Chondrocyte (in vitro differentiated cells): ENCODE measurements at regions not wholly inside any gene's neighbourhood (a gene's known extent, or its start where the extent isn't known, plus 50 kb on each side); places are given as distances from the start of the nearest gene placed in this dataset.

Experiments used
- DNase-seq: peaks from one replicate; pipeline ENCODE4 v3.0.0; 2021; ENCODE audit warnings: mixed read lengths, low spot score
- H3K27ac Mint-ChIP-seq: one replicate; pipeline ENCODE4 v1.8.0; 2021; ENCODE audit warnings: mild to moderate bottlenecking, moderate library complexity, mixed read lengths; ENCODE audit not compliant: unreplicated experiment
- H3K27me3 Mint-ChIP-seq: 2 replicates; pipeline ENCODE4 v1.8.0; 2021; ENCODE audit warnings: low read depth, mixed read lengths
- H3K36me3 Mint-ChIP-seq: 2 replicates; pipeline ENCODE4 v1.8.0; 2021; ENCODE audit warnings: low read depth, mixed read lengths
- H3K4me1 Mint-ChIP-seq: 2 replicates; pipeline ENCODE4 v1.8.0; 2021; ENCODE audit warnings: low read depth, mild to moderate bottlenecking, mixed read lengths
- H3K4me3 Mint-ChIP-seq: one replicate; pipeline ENCODE4 v1.8.0; 2021; ENCODE audit warnings: mild to moderate bottlenecking, moderate library complexity, mixed read lengths; ENCODE audit not compliant: unreplicated experiment
- H3K9me3 Mint-ChIP-seq: 2 replicates; pipeline ENCODE4 v1.8.0; 2021; ENCODE audit warnings: low read depth, mixed read lengths
- CTCF ChIP-seq: fragments of 200-600 bp; sonication (generic); IDR thresholded peaks from 2 replicates; pipeline ENCODE4 v1.5.0; 2021; ENCODE audit warnings: antibody characterized with exemption, mild to moderate bottlenecking, moderate library complexity

- no peak for DNase-seq
Observed at GRCh38 chr16:75983296-75983695, 257.0 kb upstream of the CPHXL start.

GRCh38 chr16:75983741-75984381 lies 257.6 kb upstream of the CPHXL start:
- H3K4me3 Mint-ChIP-seq = no peak overlapping the region
- TF ChIP-seq CTCF = no peak
- no peaks in the 10 kb centered on the region for H3K36me3 Mint-ChIP-seq

More at GRCh38 chr16:75983296-75983695, 257.0 kb upstream of the CPHXL start:
- Mint-ChIP-seq H3K36me3 (no peaks in the 10 kb centered on the region), H3K4me3 (no peak overlapping the region), H3K27ac (no peak overlapping the region), H3K27me3 (no peaks in the 10 kb centered on the region), H3K9me3 (peaks cover 7% of the 10 kb centered on the region), H3K4me1 (no peaks in the 10 kb centered on the region)
- TF ChIP-seq CTCF = no peak

DNA sequence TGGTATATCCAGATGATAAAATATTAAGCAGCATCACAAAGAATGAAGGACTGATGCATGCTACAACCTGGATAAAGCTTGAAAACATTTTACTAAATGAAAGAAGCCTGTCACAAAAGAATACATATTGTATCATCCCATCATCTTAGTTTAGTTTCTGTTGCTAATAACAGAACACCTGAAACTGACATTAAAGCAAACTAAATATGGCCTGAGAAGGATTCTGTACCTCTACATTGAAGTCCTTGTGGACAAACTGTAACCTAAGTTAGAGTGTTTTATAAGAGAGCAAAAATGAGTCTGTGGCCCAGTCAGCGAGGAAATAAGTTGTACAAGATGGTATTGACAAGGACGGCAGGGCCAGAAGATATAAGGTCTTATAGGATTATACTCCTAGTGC lies 261.0 kb upstream of the CPHXL start:
- no peak for TF ChIP-seq CTCF

More at GRCh38 chr16:75983741-75984381, 257.6 kb upstream of the CPHXL start:
- Mint-ChIP-seq H3K4me1 (no peaks in the 10 kb centered on the region), H3K9me3 (peaks cover 4% of the 10 kb centered on the region), H3K27me3 (no peaks in the 10 kb centered on the region), H3K27ac (no peak overlapping the region)
- DNase-seq = no peak

DNA sequence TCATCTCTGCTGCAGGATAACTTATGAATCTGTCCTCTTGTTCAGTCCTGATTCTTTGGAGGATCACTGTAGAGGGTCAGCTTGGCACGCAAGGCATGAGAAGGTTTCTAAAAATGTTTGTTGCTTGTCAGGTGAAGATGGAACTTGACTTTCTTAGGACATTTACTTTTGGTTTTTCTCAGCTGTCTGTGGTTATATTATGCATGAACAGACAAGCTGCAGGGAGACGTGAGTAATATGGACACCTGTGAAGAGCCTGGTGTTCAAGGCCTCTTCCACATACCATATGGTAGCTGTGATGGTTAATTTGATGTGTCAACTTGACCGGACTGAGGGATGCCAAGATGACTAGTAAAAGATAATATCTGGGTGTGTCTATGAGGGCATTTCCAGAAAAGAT lies 270.2 kb upstream of the CPHXL start:
- Mint-ChIP-seq H3K27me3 (no peaks in the 10 kb centered on the region), H3K4me3 (no peak overlapping the region), H3K4me1 (no peaks in the 10 kb centered on the region), H3K9me3 (peaks cover 9% of the 10 kb centered on the region), H3K36me3 (no peaks in the 10 kb centered on the region), H3K27ac (no peak overlapping the region)
- no peak for DNase-seq
- TF ChIP-seq CTCF = no peak

More for the DNA sequence above, 261.0 kb upstream of the CPHXL start:
- Mint-ChIP-seq H3K36me3 (no peaks in the 10 kb centered on the region), H3K27ac (no peak overlapping the region), H3K4me1 (no peaks in the 10 kb centered on the region), H3K4me3 (no peak overlapping the region), H3K9me3 (peaks cover 4% of the 10 kb centered on the region), H3K27me3 (no peaks in the 10 kb centered on the region)
- DNase-seq = no peak

DNA sequence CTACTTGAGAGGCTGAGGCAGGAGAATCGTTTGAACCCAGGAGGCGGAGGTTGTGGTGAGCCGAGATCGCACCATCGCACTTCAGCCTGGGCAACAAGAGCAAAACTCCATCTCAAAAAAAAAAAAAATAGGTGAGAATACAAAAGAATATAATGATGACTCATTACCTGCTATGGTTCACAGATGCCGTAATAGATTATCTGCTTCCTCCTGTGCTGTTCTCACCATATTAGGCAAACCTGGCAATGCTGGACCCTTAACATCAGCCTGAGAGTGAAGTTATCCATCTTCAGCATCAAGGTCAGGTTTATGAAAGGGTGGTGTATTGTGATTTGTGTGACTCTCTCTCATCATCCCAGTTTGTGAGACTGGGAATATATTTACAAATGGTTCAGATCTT lies 271.3 kb upstream of the CPHXL start:
- H3K27me3 Mint-ChIP-seq = no peaks in the 10 kb centered on the region
- no peak overlapping the region for H3K4me3 Mint-ChIP-seq
- peaks cover 9% of the 10 kb centered on the region for H3K9me3 Mint-ChIP-seq
- no peak for DNase-seq
- no peak for TF ChIP-seq CTCF
- no peak overlapping the region for H3K27ac Mint-ChIP-seq
- no peaks in the 10 kb centered on the region for H3K4me1 Mint-ChIP-seq
- no peaks in the 10 kb centered on the region for H3K36me3 Mint-ChIP-seq
